Fibroblast of pulmonary artery (primary cell): ENCODE measurements at regions not wholly inside any gene's neighbourhood (a gene's known extent, or its start where the extent isn't known, plus 50 kb on each side); places are given as distances from the start of the nearest gene placed in this dataset.

Experiments
- DNase-seq: peaks from one replicate; pipeline ENCODE4 v3.0.0-alpha.2; 2010; ENCODE audit warnings: low read depth
- H3K4me3 ChIP-seq: replicated peaks from 2 replicates; pipeline ENCODE4 v1.5.1; 2011; ENCODE audit warnings: low read depth, mild to moderate bottlenecking, control low read depth, low read length, moderate library complexity
- CTCF ChIP-seq: IDR thresholded peaks from 2 replicates; pipeline ENCODE4 v1.5.1; 2011; ENCODE audit warnings: mild to moderate bottlenecking, control low read depth, low read length, inconsistent platforms; ENCODE audit errors: missing control alignments

- DNase-seq: peak; percentile 77
- H3K4me3 ChIP-seq: no peak overlapping the region
- TF ChIP-seq CTCF: peak; percentile 57
Measured at GRCh38 chr4:67198727-67199126, 346.6 kb downstream of the CENPC start.

- H3K4me3 ChIP-seq: no peak overlapping the region
- no peak for TF ChIP-seq CTCF
- DNase-seq: no peak
Measured at GRCh38 chr4:67167849-67168248, 377.5 kb downstream of the CENPC start.

- TF ChIP-seq CTCF: no peak
- no peak overlapping the region for H3K4me3 ChIP-seq
- DNase-seq: no peak
Measured at GRCh38 chr4:67162690-67163089, 382.6 kb downstream of the CENPC start.

- TF ChIP-seq CTCF: no peak
- DNase-seq: no peak
Measured at GRCh38 chr4:67161311-67161710, 384.0 kb downstream of the CENPC start.

GRCh38 chr4:67160394-67160793 is 384.9 kb downstream of the CENPC start:
- no peak for TF ChIP-seq CTCF
- no peak for DNase-seq
- H3K4me3 ChIP-seq: no peak overlapping the region

More at GRCh38 chr4:67161311-67161710, 384.0 kb downstream of the CENPC start:
- H3K4me3 ChIP-seq: no peak overlapping the region

- no peak for TF ChIP-seq CTCF
- peak; percentile 1 for DNase-seq
- H3K4me3 ChIP-seq: no peak overlapping the region
Measured at GRCh38 chr4:67158666-67159065, 386.6 kb downstream of the CENPC start.

- no peak for DNase-seq
- no peak overlapping the region for H3K4me3 ChIP-seq
- TF ChIP-seq CTCF: no peak
Measured at GRCh38 chr4:67152976-67153375, 392.3 kb downstream of the CENPC start.
